ENCODE measurements at regions not wholly inside any gene's neighbourhood (a gene's known extent, or its start where the extent isn't known, plus 50 kb on each side); places are given as distances from the start of the nearest gene placed in this dataset.
A peak's percentile ranks its signal among the peaks of the same experiment; 100 is the strongest.
"Not testable (repeated sequence)": the region's sequence is repeated elsewhere in the genome, so short reads cannot be mapped to it uniquely, and the experiment has no call there.

DNA sequence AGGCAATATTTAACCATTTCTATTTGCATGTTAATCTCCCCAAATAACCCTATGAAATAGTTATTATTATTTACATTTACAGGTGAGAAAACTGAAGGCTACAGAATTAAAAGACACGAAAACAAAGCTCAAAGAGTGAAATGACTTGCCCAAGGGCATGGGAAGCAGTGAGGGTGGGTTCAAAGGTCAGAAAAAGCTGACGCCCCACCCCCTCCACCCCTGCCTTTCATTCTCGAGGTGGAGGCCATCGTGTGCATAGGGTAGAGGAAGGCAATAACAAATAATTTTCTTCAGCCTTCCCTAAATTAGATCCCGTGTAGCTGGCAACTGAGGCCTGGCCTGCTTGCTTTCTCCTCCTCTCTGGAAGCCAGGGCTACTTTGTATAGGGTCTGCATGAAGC is 56.1 kb upstream of the RBFOX2 start:
- H3K36me3 Mint-ChIP-seq (ENCODE audit: low read depth): no peaks in the 10 kb centered on the region
- no peaks in the 10 kb centered on the region for H3K27me3 Mint-ChIP-seq (ENCODE audit: low read depth)
- H3K4me1 Mint-ChIP-seq: no peaks in the 10 kb centered on the region
- H3K27ac Mint-ChIP-seq (ENCODE audit: unreplicated experiment): no peak overlapping the region
- TF ChIP-seq, protein P1, sequence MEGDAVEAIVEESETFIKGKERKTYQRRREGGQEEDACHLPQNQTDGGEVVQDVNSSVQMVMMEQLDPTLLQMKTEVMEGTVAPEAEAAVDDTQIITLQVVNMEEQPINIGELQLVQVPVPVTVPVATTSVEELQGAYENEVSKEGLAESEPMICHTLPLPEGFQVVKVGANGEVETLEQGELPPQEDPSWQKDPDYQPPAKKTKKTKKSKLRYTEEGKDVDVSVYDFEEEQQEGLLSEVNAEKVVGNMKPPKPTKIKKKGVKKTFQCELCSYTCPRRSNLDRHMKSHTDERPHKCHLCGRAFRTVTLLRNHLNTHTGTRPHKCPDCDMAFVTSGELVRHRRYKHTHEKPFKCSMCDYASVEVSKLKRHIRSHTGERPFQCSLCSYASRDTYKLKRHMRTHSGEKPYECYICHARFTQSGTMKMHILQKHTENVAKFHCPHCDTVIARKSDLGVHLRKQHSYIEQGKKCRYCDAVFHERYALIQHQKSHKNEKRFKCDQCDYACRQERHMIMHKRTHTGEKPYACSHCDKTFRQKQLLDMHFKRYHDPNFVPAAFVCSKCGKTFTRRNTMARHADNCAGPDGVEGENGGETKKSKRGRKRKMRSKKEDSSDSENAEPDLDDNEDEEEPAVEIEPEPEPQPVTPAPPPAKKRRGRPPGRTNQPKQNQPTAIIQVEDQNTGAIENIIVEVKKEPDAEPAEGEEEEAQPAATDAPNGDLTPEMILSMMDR (conservative IDR thresholded peaks at IDR 0.05): no peak
- no peak for DNase-seq (ENCODE audit: low read depth, low spot score)
- no peak overlapping the region for H3K4me3 Mint-ChIP-seq
- no peaks in the 10 kb centered on the region for H3K9me3 Mint-ChIP-seq

GRCh38 chr22:36083056-36083455 is 54.4 kb upstream of the RBFOX2 start:
- Mint-ChIP-seq H3K36me3 (ENCODE audit: low read depth) (no peaks in the 10 kb centered on the region), H3K4me1 (no peaks in the 10 kb centered on the region), H3K27ac (ENCODE audit: unreplicated experiment) (peak overlapping the region; percentile 63), H3K9me3 (no peaks in the 10 kb centered on the region), H3K27me3 (ENCODE audit: low read depth) (no peaks in the 10 kb centered on the region), H3K4me3 (no peak overlapping the region)
- DNase-seq (ENCODE audit: low read depth, low spot score): no peak
- TF ChIP-seq, protein P1 (conservative IDR thresholded peaks at IDR 0.05): no peak

DNA sequence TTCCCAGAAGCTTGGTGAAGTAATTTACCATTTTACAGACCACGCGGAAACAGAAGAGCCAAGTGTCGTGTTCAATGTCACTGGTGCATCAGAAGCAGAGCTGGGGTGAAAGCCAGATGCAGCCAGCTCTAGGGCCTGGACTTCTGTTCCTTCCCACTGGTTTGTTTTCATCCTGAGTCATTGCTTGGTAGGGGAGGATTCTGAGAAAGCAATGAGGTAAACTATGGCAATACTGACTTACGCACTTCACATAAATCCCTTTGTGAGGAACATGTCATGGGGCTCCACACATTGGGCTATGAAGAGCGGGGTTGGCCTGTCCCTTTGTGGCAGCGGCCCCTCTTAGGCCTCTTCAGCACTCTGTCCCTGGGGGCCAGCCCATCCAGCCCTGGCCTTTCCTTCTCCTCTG is 52.4 kb upstream of the RBFOX2 start:
- Mint-ChIP-seq H3K27ac (ENCODE audit: unreplicated experiment) (no peak overlapping the region), H3K9me3 (no peaks in the 10 kb centered on the region), H3K4me3 (no peak overlapping the region), H3K4me1 (no peaks in the 10 kb centered on the region), H3K27me3 (ENCODE audit: low read depth) (no peaks in the 10 kb centered on the region), H3K36me3 (ENCODE audit: low read depth) (no peaks in the 10 kb centered on the region)
- no peak for DNase-seq (ENCODE audit: low read depth, low spot score)
- TF ChIP-seq, protein P1 (conservative IDR thresholded peaks at IDR 0.05): no peak

GRCh38 chr22:36080281-36080680 is 51.7 kb upstream of the RBFOX2 start:
- H3K4me1 Mint-ChIP-seq; H3K36me3 Mint-ChIP-seq (ENCODE audit: low read depth); H3K9me3 Mint-ChIP-seq; DNase-seq (ENCODE audit: low read depth, low spot score); H3K27me3 Mint-ChIP-seq (ENCODE audit: low read depth); H3K4me3 Mint-ChIP-seq; H3K27ac Mint-ChIP-seq (ENCODE audit: unreplicated experiment): not testable (repeated sequence)

GRCh38 chr22:36079041-36079440 is 50.4 kb upstream of the RBFOX2 start:
- no peak overlapping the region for H3K4me3 Mint-ChIP-seq
- no peaks in the 10 kb centered on the region for H3K9me3 Mint-ChIP-seq
- DNase-seq (ENCODE audit: low read depth, low spot score): no peak
- no peak overlapping the region for H3K27ac Mint-ChIP-seq (ENCODE audit: unreplicated experiment)
- no peaks in the 10 kb centered on the region for H3K27me3 Mint-ChIP-seq (ENCODE audit: low read depth)
- H3K4me1 Mint-ChIP-seq: no peaks in the 10 kb centered on the region
- no peaks in the 10 kb centered on the region for H3K36me3 Mint-ChIP-seq (ENCODE audit: low read depth)
- TF ChIP-seq, protein P1 (conservative IDR thresholded peaks at IDR 0.05): no peak
